GM19240 (cell line): ENCODE measurements at regions not wholly inside any gene's neighbourhood (a gene's known extent, or its start where the extent isn't known, plus 50 kb on each side); places are given as distances from the start of the nearest gene placed in this dataset.
"Not testable (repeated sequence)": the region's sequence is repeated elsewhere in the genome, so short reads cannot be mapped to it uniquely, and the experiment has no call there.

Source experiments
- DNase-seq: peaks from one replicate; pipeline ENCODE4 v3.0.0; 2011; ENCODE audit warnings: low spot score; ENCODE audit not compliant: insufficient read length

DNA sequence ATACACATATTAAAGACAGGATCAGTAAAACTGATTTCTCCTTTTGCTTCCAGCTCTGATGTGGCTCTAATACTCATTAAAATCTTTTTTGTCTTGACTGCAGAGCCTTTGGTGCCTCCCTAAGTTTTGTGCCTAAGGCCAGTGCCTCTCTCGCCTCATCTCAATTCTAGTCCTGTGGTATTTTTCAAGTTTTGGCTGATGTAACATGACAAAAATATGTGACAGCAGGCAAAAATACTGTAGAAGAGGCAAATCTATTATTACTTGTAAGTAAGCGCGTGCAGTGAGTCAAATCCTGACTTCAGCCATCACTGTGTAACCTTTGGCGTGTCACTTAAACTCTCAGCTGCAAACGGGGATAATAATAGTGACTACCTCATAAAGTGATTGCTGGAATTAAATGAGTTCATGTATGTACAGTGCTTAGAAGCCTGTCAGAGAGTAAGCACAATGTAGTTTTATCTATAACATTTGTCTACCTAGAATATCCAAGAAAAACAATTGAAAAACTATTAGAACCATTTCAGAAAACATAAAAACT lies 74.0 kb downstream of the MAB21L3 start:
- DNase-seq, result no peak

DNA sequence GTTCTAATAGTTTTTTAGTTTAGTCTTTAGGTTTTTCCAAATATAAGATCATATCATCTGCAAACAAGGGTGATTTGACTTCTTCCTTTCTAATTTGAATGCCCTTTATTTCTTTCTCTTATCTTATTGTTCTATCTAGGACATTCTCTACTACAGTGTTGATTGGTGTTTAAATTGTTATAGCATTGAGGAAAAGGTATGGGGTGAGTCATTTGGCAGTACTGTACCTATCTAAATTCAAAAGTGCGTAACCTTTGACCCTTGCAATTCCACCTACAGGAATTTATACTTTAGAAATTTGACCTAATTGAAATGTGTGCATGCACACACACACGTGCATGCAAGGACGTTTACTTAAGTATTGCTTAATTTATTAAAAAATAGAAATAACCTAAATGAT lies 78.3 kb downstream of the MAB21L3 start:
- DNase-seq, result no peak

DNA sequence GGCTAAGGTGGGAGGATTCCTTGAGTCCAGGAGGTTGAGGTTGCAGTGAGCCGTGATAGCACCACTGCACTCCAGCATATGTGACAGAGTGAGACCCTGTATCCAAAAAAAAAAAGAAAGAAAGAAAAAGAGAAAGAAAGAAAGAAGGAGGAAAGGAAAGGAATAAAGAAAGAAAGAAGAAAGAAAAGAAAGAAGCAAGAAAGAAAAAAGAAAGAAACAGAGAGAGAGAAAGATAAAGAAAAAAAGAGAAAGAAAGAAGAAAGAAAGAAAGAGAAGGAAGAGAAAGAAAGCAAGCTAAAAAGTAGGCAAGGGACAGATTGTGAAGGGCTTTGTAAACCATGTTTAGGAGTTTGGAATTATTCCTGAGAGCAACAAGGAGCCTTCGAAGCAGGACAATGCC lies 80.1 kb downstream of the MAB21L3 start:
- no peak for DNase-seq

DNA sequence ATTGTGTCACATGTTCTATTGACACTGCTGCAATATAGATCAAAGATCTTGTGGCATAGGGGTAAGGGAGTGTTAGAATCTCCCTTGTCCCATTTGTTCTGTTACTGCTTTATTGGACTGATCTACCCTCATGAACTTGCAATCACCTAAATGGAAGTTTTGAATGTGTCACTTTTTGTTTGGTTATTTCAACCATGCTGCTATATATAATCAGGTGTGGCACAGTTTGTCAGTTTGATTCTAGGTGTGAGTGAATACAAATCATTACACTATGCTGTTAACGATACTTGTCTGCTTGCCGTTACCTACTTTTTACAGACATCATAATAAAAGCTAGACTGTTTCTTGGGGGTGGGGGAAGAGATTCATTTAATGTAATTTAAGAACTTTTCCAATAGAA lies 82.6 kb downstream of the MAB21L3 start:
- DNase-seq, result no peak

DNA sequence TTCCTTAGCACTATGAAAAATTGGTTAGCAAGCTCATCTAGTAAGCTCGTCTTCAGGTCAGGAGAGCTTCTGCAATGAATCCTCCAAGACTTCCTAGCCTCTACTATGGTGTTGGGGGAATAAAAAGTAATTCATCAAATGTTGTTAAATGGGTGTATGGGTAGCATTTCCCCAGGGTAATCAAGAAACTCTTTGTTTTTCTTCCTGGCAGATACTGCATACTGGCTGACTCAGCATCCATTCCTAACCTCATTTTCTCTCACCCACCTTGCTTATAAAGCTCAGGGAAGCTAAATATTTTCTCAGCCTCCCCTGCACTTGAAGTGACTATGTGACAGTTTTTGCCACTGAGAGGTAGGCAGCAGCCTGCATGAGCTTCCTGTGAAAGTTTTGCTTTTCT lies 83.4 kb downstream of the MAB21L3 start:
- DNase-seq, result no peak

DNA sequence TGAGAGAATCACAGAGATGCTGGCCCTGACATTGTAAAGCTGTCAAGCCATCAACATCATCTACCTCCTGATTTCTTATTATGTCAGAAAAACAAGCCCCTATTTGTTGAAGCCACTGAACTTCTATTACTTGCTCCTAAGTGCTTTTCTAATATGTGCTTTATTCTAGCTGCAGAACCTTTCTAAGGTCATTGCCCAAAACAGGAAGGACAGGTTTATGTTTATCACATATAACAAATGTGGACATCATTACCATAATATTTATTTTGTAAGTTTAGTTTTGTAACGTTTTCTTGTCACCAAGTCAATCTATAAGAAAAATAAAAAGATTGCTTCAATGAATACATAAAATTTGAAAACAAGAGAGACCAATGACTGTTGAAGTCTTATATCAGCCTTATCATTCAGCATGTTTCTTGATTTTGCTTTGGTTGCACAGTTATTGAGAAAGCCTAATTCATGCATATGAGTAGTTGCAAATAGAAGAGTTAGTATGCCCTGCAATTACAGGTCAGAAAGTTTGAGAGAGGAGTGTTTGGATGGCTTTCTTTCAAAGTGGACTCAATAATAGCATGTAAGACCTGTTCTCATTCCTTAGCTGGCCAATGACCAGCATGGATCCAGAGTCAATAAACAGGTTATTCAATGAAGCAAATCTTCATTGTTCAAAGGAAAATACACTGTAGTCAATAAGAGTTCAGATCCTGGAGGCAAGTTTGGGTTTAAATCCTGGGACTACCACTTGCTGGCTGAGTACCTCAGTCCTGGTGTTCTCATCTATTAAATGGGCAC lies 84.1 kb downstream of the MAB21L3 start:
- no peak for DNase-seq

DNA sequence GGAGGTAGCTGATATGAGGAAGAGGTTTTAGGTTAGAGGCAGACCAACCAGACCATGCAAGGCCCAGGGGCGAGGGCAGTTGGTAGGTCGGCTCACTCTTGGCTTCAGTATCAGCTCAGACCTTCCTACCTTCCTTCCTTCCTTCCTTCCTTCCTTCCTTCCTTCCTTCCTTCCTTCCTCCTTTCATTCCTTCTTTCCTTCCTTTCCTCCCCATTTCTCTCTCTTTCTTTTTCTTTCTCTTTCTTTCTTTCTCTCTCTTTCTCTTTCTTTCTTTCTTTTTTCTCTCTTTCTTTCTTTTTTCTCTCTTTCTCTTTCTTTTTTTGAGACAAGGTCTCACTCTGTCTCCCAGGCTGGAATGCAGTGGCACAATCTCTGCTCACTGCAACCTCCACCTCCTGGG lies 89.1 kb downstream of the MAB21L3 start:
- not testable (repeated sequence) for DNase-seq

DNA sequence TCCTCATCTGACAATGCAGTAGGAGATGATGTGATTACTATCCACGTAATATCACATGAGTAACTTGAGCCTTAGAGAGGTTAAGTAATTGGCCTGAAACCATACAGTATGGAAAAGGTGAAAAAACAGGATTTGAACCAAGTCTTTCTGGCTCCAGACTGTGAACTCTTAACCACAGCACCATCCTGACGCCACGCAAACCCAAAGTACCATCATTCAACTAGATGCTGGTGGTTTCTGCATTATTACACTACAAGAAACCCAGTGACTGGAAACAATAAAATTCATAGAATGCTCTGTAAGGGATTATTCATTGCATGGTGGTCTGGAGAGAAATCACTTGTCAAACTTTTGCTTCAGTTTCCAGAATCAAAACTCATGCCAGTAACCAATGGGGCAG lies 90.7 kb downstream of the MAB21L3 start:
- DNase-seq, result no peak

DNA sequence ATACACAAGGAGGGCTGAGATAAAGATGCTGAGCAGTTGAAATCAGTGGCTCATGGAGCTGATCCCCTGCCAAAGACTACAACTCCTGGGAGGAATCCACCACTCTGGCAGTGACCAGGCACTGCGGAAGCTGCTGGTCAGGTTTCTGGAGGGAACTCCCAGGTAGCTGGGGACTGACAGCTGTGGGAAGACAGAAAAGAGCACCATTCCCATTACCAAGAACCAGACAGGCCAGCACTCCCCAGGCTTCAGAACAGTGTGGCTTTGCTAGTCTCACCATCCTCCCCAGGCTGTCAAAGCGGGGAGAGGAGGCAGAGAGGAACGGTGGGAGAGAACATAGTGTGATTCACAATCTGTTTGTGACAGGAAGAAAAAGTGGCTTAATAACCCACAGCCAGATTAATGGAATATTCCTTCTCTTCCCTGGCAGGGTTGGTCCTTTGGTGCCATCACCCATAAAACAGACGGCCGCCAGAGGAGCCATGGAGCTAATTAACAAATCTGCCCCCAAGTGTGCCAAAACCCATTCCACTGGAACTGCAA lies 92.1 kb downstream of the MAB21L3 start:
- no peak for DNase-seq

DNA sequence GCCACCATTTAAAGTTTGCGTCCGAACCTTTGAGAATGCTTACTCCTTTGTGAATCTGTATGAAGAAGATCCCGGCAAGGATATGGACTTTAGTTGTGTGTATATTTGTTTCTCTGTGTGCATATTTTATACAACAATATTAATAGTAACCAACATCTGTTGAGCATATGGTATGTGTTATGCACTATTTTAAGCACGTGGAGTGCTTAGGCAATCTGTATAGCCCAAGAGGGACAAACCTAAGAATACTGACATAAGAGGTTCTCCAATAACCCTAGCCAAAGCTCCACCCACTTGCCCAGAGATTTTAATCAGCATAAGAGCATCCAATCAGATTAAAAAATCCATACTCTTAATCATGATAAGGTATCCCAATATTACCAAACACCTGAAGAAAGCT lies 92.7 kb downstream of the MAB21L3 start:
- no peak for DNase-seq

DNA sequence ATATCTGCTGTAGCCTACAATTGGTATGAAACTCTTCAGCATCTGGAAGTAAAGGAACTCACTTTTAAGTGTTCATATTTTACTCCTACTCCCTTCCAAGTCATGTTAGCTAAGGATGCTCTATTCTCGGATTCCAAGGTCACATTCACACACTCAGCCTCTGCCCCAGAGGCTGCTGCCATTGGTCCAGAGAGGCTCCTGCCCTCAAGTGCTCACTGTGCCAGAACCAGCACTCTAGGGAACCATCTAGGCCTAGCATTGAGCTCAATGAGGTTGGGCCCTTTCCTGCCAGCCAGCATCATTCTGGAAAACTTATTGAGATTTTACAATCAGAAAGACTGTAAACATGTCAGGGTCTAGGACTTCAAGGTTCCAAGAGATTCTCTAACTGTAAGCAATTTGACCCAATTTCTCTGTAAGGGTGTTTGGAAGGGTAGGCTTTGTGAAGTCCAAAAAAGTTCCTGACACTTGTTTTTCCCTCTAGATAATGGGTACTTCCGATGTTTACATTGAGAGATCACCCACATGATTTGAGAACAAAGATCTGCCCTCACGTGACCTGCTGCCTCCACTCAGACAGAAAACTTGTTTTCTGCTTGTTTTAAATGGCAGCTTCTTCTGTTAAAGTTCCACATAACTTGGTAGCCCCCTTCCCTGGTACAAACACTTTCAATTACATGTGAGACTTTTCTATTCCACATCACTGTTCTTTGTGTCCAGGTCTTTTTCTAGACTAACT lies 94.9 kb downstream of the MAB21L3 start:
- no peak for DNase-seq

DNA sequence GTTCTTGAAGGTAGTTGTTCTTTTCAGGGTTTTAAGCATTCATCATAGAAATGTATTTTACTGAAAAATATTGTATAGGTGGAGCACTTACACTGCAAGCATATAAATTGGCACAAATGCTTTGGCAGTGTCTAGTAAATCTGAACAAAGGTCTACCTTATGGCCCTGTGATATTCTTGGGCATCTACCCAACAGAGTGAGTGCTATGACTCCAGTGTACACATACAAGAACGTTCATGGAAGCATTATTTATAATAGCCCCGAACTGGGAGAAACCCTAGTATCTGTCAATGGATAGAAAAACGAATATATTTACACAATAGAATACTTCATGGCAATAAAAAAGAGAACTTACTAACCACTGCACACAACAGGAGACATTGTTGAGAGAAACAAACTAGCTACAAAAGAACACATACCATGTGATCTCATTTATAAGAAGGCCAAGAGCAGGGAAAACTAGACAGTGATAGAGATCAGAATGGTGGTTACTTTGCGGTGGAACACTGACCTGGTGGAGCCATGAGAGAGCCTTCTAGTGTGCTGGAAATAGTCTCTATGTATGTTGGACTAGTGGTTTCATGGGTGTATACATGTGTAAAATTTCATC lies 96.0 kb downstream of the MAB21L3 start:
- no peak for DNase-seq

DNA sequence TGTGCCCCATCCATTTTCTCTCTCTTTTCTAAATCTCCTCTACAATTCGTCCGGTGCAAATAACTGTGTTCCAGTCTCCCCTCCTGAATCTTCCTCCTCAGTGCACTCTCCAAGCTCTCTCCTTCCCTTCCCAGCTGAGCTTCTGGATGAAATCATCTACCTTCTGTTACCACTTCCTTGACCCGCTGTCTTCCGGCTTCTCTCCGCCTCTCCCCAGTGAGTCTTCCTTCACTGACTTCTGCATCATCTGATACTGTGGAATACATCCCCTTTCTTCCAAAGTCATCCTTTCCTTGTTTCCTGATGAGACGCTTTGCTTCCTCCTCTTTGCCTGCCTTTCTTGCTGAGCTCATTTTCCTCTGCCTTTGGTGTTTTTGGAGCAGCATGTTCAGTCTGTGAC lies 96.9 kb downstream of the MAB21L3 start:
- DNase-seq, result no peak

DNA sequence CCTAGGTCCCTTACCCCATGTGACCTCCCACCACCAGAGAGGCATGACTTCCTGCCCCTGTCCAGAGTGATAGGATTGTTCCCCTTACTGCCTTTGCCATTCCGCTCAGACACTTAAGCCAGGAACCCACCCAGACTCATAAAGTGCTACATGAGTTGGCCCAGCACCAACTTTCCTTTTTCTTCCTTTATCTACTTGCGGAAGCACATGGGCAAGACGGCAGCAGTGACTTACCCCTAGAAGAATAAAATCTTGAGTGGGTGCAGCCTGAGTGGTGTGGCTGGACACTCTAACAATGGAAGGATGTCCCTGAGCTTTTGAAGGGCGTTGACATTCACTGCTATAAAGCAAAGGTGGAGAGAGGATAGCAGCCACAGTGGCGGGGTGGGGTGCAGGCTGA lies 100.1 kb downstream of the MAB21L3 start:
- DNase-seq, result no peak

DNA sequence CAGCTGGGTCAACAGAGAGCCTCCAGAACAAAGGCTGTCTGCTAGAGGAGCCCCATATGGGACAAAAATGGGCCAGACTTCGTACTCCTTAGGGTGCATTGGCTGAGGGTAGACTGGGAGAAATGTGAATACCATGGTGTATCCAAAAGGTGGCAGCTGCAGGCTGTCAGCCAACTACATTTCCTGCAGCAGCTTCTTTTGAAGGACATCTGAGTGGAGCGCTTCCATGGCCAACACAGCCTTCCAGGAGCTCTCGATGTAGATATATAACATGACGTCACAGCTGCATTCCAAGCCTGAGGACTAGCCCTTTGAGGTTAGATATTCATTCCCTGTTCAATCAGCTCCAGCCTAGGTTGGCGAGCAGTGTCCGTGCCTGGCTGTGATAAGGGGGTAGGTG lies 107.7 kb downstream of the MAB21L3 start:
- DNase-seq, result no peak

DNA sequence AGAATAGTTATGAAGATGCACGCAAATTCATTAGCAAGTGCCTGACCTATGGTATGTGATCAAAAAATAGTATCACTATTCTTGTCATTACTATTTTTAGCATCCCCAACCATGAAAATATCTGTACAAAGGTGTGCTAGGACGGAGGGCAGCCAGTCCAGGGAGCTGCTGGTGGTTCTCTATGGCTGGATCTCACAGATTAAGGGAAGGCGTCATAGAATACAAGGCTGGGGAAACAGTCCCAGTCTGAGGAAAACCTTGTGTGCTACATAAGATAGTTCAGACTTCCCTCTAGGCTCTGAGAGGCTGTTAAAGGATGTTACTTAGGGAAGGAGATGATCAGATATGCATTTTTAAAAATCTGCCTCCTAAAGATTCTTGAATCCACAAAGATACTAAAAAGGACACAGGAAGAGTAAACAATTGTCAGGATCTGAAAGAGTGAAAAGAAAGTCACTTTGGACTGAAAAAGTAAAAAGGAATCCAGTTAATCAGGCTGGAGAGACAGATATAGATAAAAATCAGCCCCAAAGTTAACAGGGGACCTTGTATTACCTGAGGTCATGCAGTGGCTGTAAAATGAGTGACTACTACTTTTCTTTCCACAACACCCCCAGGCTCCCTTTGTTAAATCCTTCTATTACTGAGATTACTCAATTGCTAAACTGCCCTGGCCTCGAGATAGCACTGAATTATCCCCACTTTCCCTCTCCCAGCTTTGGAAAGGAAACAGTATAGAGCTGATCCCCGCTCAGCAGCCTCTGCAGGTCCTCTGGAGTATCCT lies 108.6 kb downstream of the MAB21L3 start:
- no peak for DNase-seq

DNA sequence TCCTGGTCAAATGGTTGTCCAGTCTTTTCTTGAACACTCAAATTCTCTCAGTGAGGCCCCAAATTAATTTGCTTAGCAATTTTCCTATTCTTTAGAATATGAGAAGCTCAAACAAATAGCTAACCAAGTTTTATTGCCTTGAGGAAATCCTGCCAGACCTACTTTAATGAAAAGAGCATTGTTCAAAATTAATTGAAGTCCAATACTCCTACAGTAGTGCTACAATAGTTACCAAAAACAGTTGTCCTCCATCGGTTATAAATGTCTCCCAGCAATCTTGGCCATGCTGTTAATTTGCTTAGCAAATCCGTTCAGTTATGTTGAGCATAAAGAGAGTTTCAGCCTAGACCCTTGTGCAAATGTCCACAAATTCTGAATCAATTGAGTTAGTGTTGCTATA lies 112.9 kb downstream of the MAB21L3 start:
- no peak for DNase-seq

DNA sequence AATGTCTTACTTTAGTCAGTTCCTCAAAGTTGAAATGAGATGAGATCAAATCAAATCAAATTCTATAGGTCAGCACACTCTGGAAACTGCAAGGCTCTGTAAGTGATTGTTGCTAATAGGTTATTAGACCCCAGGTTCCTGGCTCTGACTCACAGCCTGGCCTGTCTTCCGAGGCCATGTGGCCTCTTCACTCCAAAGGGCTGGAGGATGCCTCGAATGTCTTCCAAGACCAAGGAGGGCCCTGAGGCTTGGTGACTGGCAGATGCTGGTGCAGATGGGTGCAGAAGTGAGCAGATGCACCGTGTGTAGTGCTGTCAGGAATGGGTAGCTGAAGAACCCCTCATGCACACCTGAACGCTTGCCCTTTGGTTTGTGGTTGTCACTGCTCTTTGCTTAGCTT lies 113.4 kb downstream of the MAB21L3 start:
- DNase-seq, result no peak

DNA sequence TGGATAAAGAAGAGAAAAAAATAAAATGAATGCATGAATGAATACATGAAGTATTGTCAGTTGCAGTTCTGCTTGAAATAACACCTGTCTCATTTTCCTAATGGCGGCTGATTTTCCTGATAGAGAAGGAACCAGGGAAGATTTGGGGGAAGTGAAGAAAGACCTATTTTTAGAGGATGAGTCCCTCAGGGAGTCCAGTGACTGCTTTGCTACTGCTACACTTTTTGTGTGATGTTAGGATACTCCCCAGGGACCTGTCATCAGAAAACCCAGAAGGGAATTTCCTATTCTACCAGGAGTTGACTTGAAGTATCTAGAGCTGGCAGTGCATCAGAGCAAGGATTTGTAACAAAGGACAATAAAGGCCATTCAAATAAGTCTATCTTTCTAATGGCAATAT lies 114.8 kb downstream of the MAB21L3 start:
- no peak for DNase-seq

DNA sequence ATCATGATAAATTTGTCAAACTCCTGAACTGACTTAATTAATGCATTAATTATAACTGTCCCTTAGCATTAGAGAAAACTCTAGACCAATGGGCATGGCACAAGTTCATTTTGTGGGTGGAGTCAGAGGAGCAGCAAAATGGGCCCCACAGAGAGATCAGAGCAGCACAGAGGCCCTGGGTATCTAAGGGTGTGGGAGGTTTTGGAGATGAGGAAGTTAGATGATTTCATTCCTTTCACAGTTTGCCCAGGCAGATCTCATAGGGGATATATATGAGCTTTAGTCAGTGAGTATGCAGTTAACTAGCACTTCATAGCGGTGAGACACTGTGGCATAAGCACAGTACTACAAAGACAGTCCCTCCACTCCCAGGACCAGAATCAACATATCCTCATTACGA lies 117.3 kb downstream of the MAB21L3 start:
- no peak for DNase-seq

DNA sequence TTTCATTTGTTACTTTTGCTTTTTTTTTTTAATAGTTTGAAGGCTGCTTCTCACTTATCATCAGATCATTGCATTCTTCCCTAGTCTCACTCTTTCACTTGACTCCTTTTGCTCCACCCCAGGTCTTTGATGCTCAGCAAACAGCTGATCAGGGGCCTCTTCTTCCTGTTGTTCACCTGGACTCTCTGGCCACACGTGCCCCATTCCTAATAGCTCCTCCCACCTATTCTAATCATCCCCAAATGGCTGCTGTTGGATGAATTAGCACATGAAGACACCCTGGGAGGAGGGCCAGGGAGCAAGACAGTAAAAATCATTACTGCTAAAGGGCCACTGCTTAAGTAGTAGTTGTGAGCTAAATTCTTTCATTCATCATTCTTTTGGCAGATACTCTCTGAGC lies 119.5 kb downstream of the MAB21L3 start:
- DNase-seq, result no peak
